Chondrocyte (in vitro differentiated cells): ENCODE measurements at regions not wholly inside any gene's neighbourhood (a gene's known extent, or its start where the extent isn't known, plus 50 kb on each side); places are given as distances from the start of the nearest gene placed in this dataset.

Experiments
- DNase-seq: peaks from one replicate; pipeline ENCODE4 v3.0.0; 2021; ENCODE audit warnings: mixed read lengths, low spot score
- H3K27ac Mint-ChIP-seq: one replicate; pipeline ENCODE4 v1.8.0; 2021; ENCODE audit warnings: mild to moderate bottlenecking, moderate library complexity, mixed read lengths; ENCODE audit not compliant: unreplicated experiment
- H3K27me3 Mint-ChIP-seq: 2 replicates; pipeline ENCODE4 v1.8.0; 2021; ENCODE audit warnings: low read depth, mixed read lengths
- H3K36me3 Mint-ChIP-seq: 2 replicates; pipeline ENCODE4 v1.8.0; 2021; ENCODE audit warnings: low read depth, mixed read lengths
- H3K4me1 Mint-ChIP-seq: 2 replicates; pipeline ENCODE4 v1.8.0; 2021; ENCODE audit warnings: low read depth, mild to moderate bottlenecking, mixed read lengths
- H3K4me3 Mint-ChIP-seq: one replicate; pipeline ENCODE4 v1.8.0; 2021; ENCODE audit warnings: mild to moderate bottlenecking, moderate library complexity, mixed read lengths; ENCODE audit not compliant: unreplicated experiment
- H3K9me3 Mint-ChIP-seq: 2 replicates; pipeline ENCODE4 v1.8.0; 2021; ENCODE audit warnings: low read depth, mixed read lengths
- CTCF ChIP-seq: fragments of 200-600 bp; sonication (generic); IDR thresholded peaks from 2 replicates; pipeline ENCODE4 v1.5.0; 2021; ENCODE audit warnings: antibody characterized with exemption, mild to moderate bottlenecking, moderate library complexity

DNA sequence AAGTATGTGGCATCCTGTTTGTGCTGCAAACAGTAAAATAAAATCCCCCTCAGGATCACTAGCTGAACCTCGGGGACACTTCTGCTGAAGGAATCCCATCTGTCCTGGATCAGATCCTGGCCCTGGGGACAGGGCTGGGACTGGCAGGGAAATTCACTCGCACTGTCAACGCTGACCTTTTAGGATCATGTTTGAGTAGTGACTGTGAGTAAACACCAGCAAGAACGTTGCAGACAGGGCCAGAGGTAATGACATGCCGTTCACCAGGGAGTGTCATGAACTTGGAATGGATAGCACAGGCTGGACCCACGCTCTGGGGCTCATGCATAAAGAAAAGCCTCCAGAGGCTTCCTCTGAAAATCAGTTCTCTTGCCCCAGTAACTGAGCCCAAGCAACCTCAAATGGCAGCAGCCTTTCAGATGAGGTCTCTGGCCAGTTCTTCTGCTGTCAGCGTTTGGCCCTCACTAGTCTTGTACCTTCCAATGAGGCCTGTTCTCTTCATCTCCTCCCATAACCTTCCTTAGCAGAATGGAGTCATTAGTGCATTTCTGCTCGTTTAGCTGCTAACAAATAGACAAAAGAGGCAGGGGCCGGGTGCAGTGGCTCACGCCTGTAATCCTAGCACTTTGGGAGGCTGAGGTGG lies 51.0 kb upstream of the BARX2 start:
- no peak overlapping the region for H3K27ac Mint-ChIP-seq
- TF ChIP-seq CTCF: no peak
- no peaks in the 10 kb centered on the region for H3K27me3 Mint-ChIP-seq
- peaks cover 8% of the 10 kb centered on the region for H3K4me1 Mint-ChIP-seq
- DNase-seq: no peak
- no peaks in the 10 kb centered on the region for H3K9me3 Mint-ChIP-seq
- H3K36me3 Mint-ChIP-seq: no peaks in the 10 kb centered on the region
- no peak overlapping the region for H3K4me3 Mint-ChIP-seq

DNA sequence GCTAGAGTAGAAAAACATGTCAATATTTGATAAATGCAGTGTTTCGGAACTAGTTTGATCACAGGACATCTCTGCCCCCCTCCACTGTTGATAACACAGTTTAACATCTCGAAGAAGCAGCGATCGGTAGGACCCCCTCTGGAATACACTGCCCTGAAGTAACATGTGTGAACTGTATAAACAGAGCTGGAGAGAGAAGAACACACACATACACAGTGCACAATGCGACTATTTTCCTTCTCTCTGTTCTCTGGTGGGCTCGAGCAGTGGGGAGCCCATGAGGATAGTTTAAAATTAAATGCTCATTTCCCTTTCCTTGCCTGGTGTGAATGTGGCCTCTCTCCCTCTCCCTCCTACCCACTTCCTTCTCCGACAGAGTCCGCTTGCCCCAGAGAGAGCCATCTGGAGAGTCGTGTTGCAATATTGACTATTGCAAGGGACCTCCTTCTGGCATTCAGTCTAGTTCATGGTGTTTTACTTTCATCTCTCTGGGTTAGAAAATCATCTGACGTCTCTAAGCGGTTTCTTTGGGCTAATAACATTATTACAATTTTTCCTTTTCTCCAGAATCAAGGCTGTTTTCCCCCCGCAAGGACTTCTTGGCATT lies 51.6 kb upstream of the BARX2 start:
- H3K27ac Mint-ChIP-seq: no peak overlapping the region
- H3K4me1 Mint-ChIP-seq: peaks cover 8% of the 10 kb centered on the region
- H3K4me3 Mint-ChIP-seq: no peak overlapping the region
- H3K9me3 Mint-ChIP-seq: no peaks in the 10 kb centered on the region
- H3K36me3 Mint-ChIP-seq: no peaks in the 10 kb centered on the region
- DNase-seq: no peak
- no peak for TF ChIP-seq CTCF
- no peaks in the 10 kb centered on the region for H3K27me3 Mint-ChIP-seq

GRCh38 chr11:129322941-129323340 lies 52.7 kb upstream of the BARX2 start:
- no peak for TF ChIP-seq CTCF
- no peaks in the 10 kb centered on the region for H3K36me3 Mint-ChIP-seq
- no peaks in the 10 kb centered on the region for H3K9me3 Mint-ChIP-seq
- no peak overlapping the region for H3K4me3 Mint-ChIP-seq
- no peaks in the 10 kb centered on the region for H3K27me3 Mint-ChIP-seq
- no peak overlapping the region for H3K27ac Mint-ChIP-seq
- peaks cover 8% of the 10 kb centered on the region for H3K4me1 Mint-ChIP-seq
- DNase-seq: no peak

DNA sequence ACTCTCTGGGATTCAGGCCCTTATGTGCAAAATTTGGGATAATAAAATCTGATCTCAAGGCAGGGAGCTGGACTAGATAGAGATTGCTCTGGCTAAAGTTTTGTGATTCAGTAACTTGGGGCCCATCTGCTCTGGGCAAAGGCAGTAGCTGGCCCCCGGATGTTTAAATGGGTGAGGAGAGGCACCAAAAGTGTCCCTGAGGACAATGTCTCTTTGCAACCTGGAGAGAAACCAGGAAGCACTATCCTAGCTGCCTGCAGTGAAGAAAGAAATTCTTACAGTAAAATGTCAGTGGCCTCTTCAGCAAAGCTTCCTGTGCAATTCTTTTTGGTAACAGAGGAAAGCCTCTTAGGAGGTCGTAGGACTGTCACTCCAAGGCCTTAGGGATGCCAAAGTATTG lies 54.6 kb upstream of the BARX2 start:
- no peak overlapping the region for H3K4me3 Mint-ChIP-seq
- no peaks in the 10 kb centered on the region for H3K36me3 Mint-ChIP-seq
- TF ChIP-seq CTCF: no peak
- H3K27ac Mint-ChIP-seq: no peak overlapping the region
- no peaks in the 10 kb centered on the region for H3K9me3 Mint-ChIP-seq
- no peak for DNase-seq
- peaks cover 8% of the 10 kb centered on the region for H3K4me1 Mint-ChIP-seq
- no peaks in the 10 kb centered on the region for H3K27me3 Mint-ChIP-seq

DNA sequence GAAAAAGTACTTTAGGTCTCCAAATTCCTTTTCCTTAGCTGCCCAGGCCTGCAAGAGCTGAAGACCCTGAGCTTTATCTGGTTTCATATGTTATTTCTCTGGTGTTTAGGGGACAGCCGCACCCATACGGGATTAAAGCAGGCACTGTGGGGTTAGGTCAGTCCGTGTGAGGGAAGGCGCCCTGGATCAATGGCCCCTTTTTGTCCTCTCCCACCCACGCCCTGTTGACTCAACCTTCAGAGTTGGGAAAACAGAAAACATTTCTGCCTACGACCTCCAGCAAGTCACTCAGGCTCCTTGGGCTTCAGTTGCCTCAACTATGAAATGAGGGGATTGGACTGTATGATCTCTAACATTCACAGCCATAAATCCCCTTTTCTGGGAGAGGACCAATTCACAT lies 55.2 kb upstream of the BARX2 start:
- no peak for DNase-seq
- H3K4me1 Mint-ChIP-seq: peaks cover 8% of the 10 kb centered on the region

More for the DNA sequence above, 55.2 kb upstream of the BARX2 start:
- Mint-ChIP-seq H3K27me3 (peaks cover 1% of the 10 kb centered on the region), H3K27ac (no peak overlapping the region), H3K4me3 (no peak overlapping the region), H3K9me3 (no peaks in the 10 kb centered on the region), H3K36me3 (no peaks in the 10 kb centered on the region)
- TF ChIP-seq CTCF: no peak
